Rectal smooth muscle tissue (tissue), 1 donor: ENCODE measurements at regions not wholly inside any gene's neighbourhood (a gene's known extent, or its start where the extent isn't known, plus 50 kb on each side); places are given as distances from the start of the nearest gene placed in this dataset.

ENCODE experiments used
- H3K27ac ChIP-seq: one replicate; pipeline ENCODE4 v1.7.0; 2013; ENCODE audit warnings: low read depth, low read length, inconsistent platforms
- H3K27me3 ChIP-seq: one replicate; pipeline ENCODE4 v1.7.0; 2013; ENCODE audit warnings: low read length; ENCODE audit not compliant: control insufficient read depth, insufficient read depth
- H3K36me3 ChIP-seq: one replicate; pipeline ENCODE4 v1.7.0; 2013; ENCODE audit warnings: low read length; ENCODE audit not compliant: control insufficient read depth, insufficient read depth
- H3K4me1 ChIP-seq: one replicate; pipeline ENCODE4 v1.7.0; 2013; ENCODE audit warnings: low read length; ENCODE audit not compliant: control insufficient read depth, insufficient read depth
- H3K4me3 ChIP-seq: one replicate; pipeline ENCODE4 v1.7.0; 2013; ENCODE audit warnings: low read length
- H3K9ac ChIP-seq: one replicate; pipeline ENCODE4 v1.7.0; 2013; ENCODE audit warnings: low read length

DNA sequence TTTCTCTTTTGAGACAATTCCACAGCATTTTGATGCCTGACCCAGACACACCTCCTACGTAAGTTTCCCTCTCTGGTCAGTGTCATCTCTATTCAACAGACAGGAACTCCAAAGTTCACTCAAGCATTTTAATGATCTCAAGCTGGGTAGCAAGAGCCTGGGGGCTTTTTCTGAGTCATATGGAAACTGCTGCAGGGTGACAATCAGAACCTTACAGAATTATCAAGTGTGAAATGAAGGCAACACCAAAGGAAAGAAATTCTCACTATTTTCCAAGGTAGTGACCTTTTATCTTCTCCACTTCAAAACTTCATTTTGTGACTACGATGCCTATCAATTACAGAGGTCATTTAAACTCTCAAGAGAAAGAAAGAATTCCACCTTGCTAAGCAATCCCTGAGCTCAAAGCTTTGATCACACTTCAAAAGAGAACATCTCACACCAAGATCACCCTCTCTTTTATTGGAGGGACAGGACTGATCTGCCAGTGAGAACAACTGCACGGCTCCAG is 229.0 kb upstream of the ZC3H12C start:
- Histone ChIP-seq H3K27ac (no peak overlapping the region), H3K36me3 (no peaks in the 10 kb centered on the region), H3K9ac (no peak overlapping the region), H3K27me3 (no peaks in the 10 kb centered on the region), H3K4me3 (no peak overlapping the region), H3K4me1 (no peaks in the 10 kb centered on the region)

DNA sequence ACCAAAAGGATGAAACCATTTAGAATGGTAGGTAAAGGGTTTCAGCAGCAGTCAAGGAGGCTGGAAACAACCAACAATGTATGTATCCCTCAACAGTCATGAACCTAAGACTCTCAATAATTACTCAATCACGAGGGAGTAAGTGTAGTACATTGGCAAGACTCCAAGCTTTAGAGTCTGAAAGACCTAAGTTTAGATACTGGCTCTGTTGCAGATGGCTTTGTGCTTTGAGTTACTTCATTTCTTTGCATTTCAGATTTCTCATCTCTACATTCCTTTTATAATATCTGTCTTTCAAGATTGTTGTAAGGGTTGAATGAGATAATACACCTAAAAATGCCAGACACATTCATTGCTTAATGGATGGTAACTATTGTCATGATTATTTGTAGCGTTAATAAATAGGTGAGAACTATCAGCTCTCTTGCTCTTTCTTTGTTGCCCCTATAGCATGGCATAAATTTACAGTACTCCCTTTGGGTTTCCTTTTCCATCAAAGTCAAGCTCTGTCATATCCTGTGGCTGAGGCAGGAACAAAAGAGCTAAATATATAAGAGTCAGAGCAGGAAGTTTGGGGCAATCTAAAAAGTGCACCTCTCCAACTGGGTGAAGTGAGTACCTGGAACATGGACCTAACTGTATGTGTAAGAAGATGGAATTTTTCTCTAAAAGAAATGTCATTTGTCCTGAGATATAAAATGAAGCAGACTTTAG is 228.2 kb upstream of the ZC3H12C start:
- H3K4me3 ChIP-seq = no peak overlapping the region
- H3K27me3 ChIP-seq = no peaks in the 10 kb centered on the region
- H3K36me3 ChIP-seq = no peaks in the 10 kb centered on the region
- H3K27ac ChIP-seq = no peak overlapping the region
- no peaks in the 10 kb centered on the region for H3K4me1 ChIP-seq
- H3K9ac ChIP-seq = no peak overlapping the region

DNA sequence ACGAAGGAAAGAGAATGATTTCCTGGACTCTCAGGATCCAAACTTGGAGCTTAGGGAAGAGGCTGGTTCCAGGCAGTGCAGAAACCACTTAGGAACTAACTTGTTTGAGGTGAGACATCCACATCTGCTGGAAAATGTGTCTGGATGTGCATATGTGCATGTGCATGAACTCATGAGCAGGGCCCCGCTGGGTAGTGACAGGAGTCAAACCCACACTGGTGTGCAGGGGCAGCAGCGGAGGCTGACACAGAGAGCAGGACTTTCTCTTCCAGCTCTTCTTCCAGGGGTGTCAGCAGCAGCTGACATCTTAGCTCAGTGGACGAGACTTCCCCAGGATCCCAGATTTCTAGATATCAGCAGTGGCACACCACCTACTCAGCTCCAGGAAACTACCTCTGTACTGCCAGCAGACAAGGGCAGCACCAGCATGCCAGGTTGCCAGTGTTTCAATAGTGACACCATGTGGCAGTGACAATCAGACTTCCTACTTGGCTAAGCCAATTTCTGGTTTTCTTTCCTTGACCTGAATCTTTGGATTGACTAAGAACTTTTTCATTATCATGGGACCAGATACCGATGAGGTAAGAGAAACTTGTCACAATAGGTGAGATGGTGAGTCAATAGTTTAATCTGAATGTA is 227.5 kb upstream of the ZC3H12C start:
- no peaks in the 10 kb centered on the region for H3K27me3 ChIP-seq
- no peak overlapping the region for H3K4me3 ChIP-seq
- H3K9ac ChIP-seq = no peak overlapping the region
- no peaks in the 10 kb centered on the region for H3K4me1 ChIP-seq
- H3K36me3 ChIP-seq = no peaks in the 10 kb centered on the region
- H3K27ac ChIP-seq = no peak overlapping the region

DNA sequence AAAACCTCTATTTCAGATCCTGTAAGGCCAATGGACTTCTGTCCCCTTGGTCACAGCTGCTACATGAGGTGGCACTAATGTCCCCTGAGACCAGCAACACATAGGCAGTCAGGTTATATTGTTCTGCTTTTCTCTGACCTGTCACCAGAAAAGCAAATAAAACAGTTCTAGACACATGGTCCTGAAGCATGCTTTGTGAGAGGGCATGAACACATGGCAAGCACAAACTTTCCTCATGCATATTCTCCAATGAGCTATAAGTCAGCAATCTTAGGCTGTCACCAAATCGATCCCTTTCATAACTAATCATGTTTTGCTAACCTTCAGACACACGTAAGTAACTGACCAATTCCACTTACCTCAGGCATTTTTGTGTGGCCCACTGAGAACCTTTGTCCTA is 225.4 kb upstream of the ZC3H12C start:
- Histone ChIP-seq H3K36me3 (no peaks in the 10 kb centered on the region), H3K4me3 (no peak overlapping the region), H3K27ac (no peak overlapping the region), H3K9ac (no peak overlapping the region), H3K27me3 (no peaks in the 10 kb centered on the region), H3K4me1 (no peaks in the 10 kb centered on the region)

DNA sequence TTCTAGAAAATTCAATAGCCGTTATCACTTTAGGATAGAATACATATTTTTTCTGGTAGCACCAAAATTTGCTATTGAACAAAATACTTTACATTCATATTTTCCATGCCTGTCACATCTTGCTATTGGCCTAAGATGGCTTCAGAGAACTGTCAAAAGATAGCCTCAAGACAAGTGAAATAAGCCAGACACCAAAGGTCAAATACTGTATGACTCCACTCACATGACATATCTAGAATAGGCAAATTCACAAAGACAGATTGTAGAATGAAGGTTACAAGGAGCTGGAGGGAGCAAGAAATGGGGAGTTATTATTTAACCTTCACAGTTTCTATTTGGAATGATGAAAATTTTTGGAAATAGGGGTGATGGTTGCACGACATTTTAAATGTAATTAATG is 223.7 kb upstream of the ZC3H12C start:
- no peaks in the 10 kb centered on the region for H3K27me3 ChIP-seq
- no peak overlapping the region for H3K27ac ChIP-seq
- H3K9ac ChIP-seq = no peak overlapping the region
- no peaks in the 10 kb centered on the region for H3K4me1 ChIP-seq
- H3K36me3 ChIP-seq = no peaks in the 10 kb centered on the region
- no peak overlapping the region for H3K4me3 ChIP-seq

DNA sequence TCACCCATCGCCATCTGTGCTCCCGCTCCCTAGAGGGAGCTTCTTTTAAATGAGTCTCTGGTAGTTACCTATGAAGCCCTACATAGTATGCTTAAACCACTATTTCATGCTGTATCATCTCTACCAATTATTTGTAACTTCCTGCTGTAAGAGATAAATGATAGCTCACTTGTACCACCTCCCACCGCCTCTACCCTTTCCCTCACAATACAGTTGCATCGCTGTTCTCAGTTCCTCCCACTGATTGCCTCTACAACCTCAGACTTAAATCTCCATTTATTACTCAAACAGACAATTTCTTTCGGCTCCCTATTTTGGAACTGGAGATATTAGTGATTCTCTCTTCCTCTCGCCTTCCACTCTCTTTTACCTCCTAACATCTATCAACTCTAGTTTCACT is 222.9 kb upstream of the ZC3H12C start:
- Histone ChIP-seq H3K27ac (no peak overlapping the region), H3K4me1 (no peaks in the 10 kb centered on the region), H3K4me3 (no peak overlapping the region), H3K36me3 (no peaks in the 10 kb centered on the region), H3K27me3 (no peaks in the 10 kb centered on the region), H3K9ac (no peak overlapping the region)

DNA sequence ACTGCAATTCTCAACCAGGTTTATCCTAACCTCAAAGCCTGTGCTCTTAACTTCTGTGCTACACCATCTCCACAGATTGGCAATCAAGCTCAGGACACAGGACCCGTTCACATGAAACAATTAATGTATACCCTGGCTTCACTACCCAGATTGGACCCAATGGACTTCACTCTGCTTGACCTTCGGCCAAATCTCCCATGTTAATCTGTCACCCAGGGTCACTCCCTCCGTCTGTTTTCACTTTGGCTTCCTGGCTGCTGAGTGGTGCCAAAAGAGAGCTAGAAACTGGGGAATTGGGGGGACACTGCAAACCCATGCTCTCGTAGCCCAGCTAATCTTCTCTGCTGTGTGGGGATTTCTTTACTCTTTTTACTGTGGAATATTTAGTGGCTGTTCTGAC is 216.1 kb upstream of the ZC3H12C start:
- Histone ChIP-seq H3K4me1 (no peaks in the 10 kb centered on the region), H3K27ac (no peak overlapping the region), H3K36me3 (no peaks in the 10 kb centered on the region), H3K27me3 (no peaks in the 10 kb centered on the region), H3K4me3 (no peak overlapping the region), H3K9ac (no peak overlapping the region)

DNA sequence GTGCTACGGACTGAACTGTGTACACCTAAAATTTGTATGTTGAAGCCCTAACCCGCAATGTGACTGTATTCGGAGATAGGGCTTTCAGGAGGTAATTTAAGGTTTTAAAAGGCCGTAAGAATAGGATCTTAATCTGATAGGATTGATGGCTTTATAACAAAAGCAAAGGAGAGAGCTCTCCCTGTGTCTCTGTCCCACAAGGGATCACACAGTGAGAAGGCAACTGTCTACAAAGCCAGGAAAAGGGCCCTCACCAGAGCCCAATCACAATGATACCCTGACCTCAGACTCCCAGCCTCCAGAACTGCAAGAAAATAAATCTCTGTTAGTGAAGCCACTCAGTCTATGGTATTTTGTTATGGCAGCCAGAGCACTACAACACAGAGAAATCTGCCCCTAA is 208.7 kb upstream of the ZC3H12C start:
- H3K27ac ChIP-seq = no peak overlapping the region
- no peaks in the 10 kb centered on the region for H3K27me3 ChIP-seq
- H3K4me3 ChIP-seq = no peak overlapping the region

DNA sequence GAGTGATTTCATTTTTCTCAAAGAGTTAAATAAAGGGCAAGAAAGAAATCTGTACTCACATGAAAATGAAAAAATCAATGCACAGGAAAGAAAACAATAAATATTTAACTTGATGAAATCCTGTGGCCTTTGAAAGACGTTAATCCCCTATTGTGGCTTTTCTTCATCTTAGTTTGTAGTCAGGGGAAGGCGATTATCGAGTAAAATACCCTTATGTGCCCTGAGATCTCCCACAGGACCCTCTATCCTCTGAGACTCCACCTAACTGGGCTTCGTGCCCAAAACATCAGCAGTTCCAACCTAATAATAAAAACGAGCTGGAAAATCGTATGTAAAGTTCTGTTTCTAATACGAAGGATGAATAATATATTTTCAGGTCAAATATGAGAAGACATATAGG is 208.2 kb upstream of the ZC3H12C start:
- H3K4me3 ChIP-seq = no peak overlapping the region
- no peak overlapping the region for H3K9ac ChIP-seq
- H3K36me3 ChIP-seq = no peaks in the 10 kb centered on the region

More for the DNA sequence above, 208.7 kb upstream of the ZC3H12C start:
- no peaks in the 10 kb centered on the region for H3K36me3 ChIP-seq
- no peak overlapping the region for H3K9ac ChIP-seq
- no peaks in the 10 kb centered on the region for H3K4me1 ChIP-seq

DNA sequence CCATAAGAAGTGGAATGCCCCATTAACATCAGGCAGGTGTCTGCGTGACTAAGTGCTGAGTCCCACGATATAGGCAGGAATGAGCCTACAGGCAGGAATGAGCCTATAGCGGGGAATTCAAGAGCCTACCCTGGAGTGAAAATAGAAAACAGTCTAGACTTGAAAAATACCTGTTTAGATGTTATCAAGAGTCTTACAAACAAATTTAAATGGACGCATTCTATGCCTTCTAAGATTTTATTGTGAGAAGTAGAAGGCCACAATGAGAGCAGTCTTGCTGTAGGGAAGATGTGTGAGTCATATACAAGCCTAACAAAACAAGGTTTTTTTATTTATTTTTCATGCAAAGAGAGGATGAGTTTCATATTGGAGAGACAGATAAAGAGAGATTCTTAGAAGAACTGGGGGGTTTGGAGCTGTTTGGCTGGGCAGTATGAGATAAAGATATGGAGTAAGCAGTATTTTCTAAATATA is 200.8 kb upstream of the ZC3H12C start:
- Histone ChIP-seq H3K36me3 (no peaks in the 10 kb centered on the region), H3K9ac (no peak overlapping the region), H3K27me3 (no peaks in the 10 kb centered on the region), H3K4me3 (no peak overlapping the region), H3K4me1 (no peaks in the 10 kb centered on the region), H3K27ac (no peak overlapping the region)

More for the DNA sequence above, 208.2 kb upstream of the ZC3H12C start:
- Histone ChIP-seq H3K27ac (no peak overlapping the region), H3K27me3 (no peaks in the 10 kb centered on the region), H3K4me1 (no peaks in the 10 kb centered on the region)

DNA sequence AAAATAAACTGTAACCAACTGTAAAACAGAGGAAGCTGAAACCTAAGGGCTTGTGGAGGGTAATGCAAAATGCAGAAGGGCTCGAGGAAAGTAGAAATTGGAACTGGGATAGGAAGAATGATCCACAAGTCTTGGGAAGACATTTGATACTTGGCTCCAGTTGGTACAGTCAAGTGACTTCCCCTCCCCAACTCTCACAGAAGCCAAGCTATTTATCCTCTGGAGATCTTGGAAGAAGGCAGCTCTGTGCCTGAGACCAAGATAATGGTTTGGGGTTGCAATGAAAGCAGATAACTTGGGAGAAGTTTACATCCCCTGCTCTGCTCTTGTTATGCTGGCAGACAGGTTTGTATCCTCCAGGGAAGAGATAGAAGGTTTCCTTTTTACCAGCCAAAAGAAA is 198.9 kb upstream of the ZC3H12C start:
- Histone ChIP-seq H3K27ac (no peak overlapping the region), H3K27me3 (no peaks in the 10 kb centered on the region), H3K4me3 (no peak overlapping the region), H3K9ac (no peak overlapping the region), H3K4me1 (no peaks in the 10 kb centered on the region), H3K36me3 (no peaks in the 10 kb centered on the region)

DNA sequence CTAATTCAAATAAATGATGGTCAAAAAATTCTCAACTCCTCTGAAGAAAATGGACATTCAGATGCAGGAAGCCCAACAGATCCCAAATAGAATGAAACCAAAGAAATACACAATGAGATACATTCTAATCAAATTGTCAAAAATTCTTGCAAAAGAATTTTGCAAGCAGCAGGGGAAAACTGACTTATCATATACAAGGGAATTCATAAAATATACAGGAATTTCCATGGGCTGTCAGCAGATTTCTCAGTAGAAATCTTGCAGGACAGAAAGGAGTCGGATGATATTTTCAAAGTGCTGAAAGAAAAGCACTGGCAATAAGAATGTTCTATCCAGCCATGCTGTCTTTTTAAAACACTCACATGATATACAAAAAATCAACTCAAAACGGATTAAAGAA is 194.6 kb upstream of the ZC3H12C start:
- Histone ChIP-seq H3K9ac (no peak overlapping the region), H3K4me3 (no peak overlapping the region), H3K27me3 (no peaks in the 10 kb centered on the region), H3K4me1 (no peaks in the 10 kb centered on the region), H3K36me3 (no peaks in the 10 kb centered on the region), H3K27ac (no peak overlapping the region)
